RWPE1 (cell line): ENCODE measurements at regions not wholly inside any gene's neighbourhood (a gene's known extent, or its start where the extent isn't known, plus 50 kb on each side); places are given as distances from the start of the nearest gene placed in this dataset.

Experiments used
- CTCF ChIA-PET: fragments of 350-600 bp; sonication (Branson Sonifier 250); formaldehyde crosslinking; extraction: SDS; loops from one replicate; lab custom pipeline; 2021; lab: Yijun Ruan, JAX
- POLR2A ChIA-PET: fragments of 400-600 bp; formaldehyde crosslinking; extraction: SDS; loops from one replicate; lab custom pipeline; 2020; ENCODE audit warnings: antibody characterized with exemption; ENCODE audit not compliant: low non-redundant PET; lab: Yijun Ruan, JAX
- DNase-seq: peaks from one replicate; pipeline ENCODE4 v3.0.0; 2012; ENCODE audit warnings: low spot score
- H3K27ac ChIP-seq: fragments of 450-650 bp; 2 replicates; pipeline ENCODE4 v1.5.1; 2017
- CTCF ChIP-seq: fragments of 450-650 bp; conservative IDR thresholded peaks from 2 replicates; pipeline ENCODE4 v1.5.1; 2017; ENCODE audit warnings: low read depth, mild to moderate bottlenecking

DNA sequence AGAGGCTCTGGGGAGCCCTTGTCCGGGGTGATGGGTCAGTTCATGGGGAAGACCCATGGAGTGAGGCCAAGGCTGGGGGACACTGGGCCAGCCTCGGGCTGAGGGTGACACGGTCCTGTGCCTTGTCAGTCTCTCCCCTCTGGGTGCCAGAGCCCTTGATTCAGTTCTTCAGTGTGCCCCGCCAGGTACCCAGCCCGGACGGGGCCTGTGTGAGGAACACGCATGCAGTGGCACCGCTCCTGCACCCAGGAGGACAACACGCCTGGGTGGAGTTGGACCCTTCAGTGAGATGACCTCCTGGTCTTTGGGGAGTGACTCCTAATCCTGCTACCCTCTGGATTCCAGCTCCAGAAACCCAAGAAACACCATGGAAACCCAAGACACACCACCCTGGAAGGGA lies 264.4 kb downstream of the LOXHD1 start:
- peak overlapping the region; percentile 5; the same call in 1 of the 2 replicates for H3K27ac ChIP-seq
- no peak for TF ChIP-seq CTCF
- ChIA-PET POLR2A (no interaction called here), CTCF (no interaction called here)
- no peak for DNase-seq

DNA sequence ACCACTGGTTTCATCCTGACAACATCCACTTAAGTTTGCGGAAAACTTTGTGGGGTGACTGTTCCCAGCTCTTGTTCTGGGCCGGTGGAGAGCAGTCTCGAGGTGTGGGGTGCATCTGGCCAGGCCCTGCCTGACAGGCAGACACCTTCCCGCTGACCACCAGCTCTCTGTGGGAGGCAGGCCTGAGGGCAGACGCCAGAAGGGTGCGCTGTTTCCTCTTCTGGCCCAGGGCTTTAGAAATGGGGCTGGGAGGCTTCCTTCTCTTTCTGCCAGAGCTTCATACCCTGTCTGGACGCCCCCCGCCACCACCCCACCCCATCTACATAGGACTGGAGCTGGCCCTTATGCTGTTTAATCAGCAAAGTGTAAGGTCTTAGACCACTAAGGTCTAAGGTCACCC lies 263.8 kb downstream of the LOXHD1 start:
- no peak for TF ChIP-seq CTCF
- H3K27ac ChIP-seq: no peak overlapping the region
- no peak for DNase-seq
- ChIA-PET CTCF (no interaction called here), POLR2A (no interaction called here)

DNA sequence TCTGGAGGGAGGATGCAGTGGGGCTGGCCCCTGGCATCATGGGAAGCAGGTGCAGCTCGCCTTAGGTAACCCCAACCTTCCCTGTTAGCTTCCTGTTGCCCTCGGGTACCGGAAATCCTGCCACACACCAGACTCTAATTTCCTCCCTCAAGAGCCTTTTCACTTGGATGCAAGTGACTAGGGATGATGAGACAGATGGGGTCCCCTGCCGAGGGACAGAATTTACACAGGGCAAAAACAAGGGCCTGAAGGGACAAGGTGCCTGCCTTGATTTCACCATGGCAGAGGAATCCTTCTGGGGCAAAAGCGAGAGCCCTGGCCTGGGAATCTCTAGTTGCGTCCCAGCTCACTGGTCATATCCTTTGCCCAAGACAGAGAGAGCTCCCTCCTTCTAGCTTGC lies 263.1 kb downstream of the LOXHD1 start:
- no peak overlapping the region for H3K27ac ChIP-seq
- DNase-seq: no peak
- POLR2A ChIA-PET: no interaction called here
- CTCF ChIA-PET: no interaction called here
- no peak for TF ChIP-seq CTCF

DNA sequence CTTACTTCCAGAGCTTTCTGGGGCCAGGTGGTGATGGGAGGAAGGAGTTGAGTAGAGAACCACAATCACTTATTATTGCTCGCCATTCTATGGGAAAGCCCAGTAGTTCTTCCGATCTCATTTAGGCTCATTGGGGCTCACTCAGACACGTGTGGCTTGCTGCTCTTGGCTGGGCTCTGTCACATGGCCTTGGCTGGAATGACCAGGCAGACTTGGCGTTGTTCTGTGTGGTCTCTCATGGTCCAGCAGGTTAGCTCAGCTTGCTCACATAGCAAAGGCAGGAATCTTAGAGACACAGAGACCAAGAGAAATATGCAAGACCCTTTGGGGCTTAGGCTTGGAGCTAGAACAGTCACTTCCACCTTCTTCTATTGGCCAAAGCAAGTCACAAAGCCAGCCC lies 261.2 kb downstream of the LOXHD1 start:
- POLR2A ChIA-PET: no interaction called here
- no peak for DNase-seq
- H3K27ac ChIP-seq: no peak overlapping the region
- CTCF ChIA-PET: no interaction called here
- TF ChIP-seq CTCF: no peak

DNA sequence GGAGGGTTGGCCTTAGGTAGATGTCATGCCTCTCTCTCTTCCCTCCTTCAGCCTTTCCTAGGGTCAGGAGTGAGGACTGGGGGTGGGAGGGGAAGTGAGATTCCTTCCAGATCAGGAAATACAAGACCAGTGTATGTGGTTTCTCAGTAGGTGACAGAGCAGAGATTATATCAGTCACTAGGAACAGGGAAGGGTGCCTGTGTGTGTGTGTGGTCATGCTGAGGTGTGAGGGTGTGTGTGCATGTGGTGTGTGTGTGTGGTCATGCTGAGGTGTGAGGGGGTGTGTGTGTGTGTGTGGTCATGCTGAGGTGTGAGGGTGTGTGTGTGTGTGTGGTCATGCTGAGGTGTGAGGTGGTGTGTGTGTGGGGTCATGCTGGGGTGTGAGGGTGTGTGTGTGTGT lies 259.8 kb downstream of the LOXHD1 start:
- ChIA-PET POLR2A (no interaction called here), CTCF (no interaction called here)
- peak overlapping the region; percentile 27 for H3K27ac ChIP-seq
- DNase-seq: no peak
- no peak for TF ChIP-seq CTCF

DNA sequence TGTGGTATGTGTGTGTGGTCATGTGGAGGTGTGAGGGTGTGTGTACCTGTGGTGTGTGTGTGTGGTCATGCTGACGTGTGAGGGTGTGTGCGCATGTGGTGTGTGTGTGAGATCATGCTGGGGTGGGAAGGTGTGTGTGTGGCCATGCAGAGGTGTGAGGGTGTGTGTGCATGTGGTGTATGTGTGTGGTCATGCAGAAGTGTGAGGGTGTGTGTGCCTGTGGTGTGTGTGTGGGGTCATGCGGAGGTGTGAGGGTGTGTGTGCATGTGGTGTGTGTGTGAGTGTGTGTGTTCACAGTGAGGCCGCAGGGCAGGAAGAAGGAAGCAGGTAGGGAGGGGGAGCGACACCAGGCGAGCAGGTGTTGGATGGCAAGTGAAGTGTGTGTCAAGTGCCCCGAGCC lies 259.0 kb downstream of the LOXHD1 start:
- no peak for DNase-seq
- no peak for TF ChIP-seq CTCF
- 0 out of 2 replicates have a peak overlapping the region, but pooled peaks have one; percentile 5 for H3K27ac ChIP-seq
- ChIA-PET POLR2A (no interaction called here), CTCF (no interaction called here)

GRCh38 chr18:46398625-46399024 lies 258.4 kb downstream of the LOXHD1 start:
- ChIA-PET CTCF (no interaction called here), POLR2A (no interaction called here)
- TF ChIP-seq CTCF: no peak
- H3K27ac ChIP-seq: 0 out of 2 replicates have a peak overlapping the region, but pooled peaks have one; percentile 5
- no peak for DNase-seq
